ENCODE measurements at regions not wholly inside any gene's neighbourhood (a gene's known extent, or its start where the extent isn't known, plus 50 kb on each side); places are given as distances from the start of the nearest gene placed in this dataset.
A peak's percentile ranks its signal among the peaks of the same experiment; 100 is the strongest.

DNA sequence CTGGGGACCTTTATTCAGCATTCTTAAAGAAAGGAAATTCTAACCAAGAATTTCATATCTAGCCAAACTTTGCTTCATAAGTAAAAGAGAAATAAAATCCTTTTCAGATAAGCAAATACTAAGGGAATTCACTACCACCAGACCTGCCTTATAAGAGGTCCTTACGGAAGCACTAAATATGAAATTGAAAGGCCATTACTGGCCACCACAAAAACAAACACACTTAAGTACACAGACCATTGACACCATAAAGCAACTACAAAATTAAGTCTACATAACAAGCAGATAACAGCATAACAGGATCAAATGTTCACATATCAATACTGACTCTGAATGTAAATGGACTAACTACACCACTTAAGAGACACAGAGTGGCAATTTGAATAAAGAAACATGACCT lies 361.4 kb upstream of the POU5F2 start:
- no peak for TF ChIP-seq TEAD4 (IDR thresholded peaks at IDR 0.05)
- no peak for TF ChIP-seq EGR1 (IDR thresholded peaks at IDR 0.05)
- TF ChIP-seq FOXM1 (IDR thresholded peaks at IDR 0.05; ENCODE audit: borderline replicate concordance, low read depth): no peak
- TF ChIP-seq NFIC (IDR thresholded peaks at IDR 0.05): no peak
- TF ChIP-seq, protein P1, sequence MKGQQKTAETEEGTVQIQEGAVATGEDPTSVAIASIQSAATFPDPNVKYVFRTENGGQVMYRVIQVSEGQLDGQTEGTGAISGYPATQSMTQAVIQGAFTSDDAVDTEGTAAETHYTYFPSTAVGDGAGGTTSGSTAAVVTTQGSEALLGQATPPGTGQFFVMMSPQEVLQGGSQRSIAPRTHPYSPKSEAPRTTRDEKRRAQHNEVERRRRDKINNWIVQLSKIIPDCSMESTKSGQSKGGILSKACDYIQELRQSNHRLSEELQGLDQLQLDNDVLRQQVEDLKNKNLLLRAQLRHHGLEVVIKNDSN (IDR thresholded peaks at IDR 0.05): no peak
- TF ChIP-seq EP300 (IDR thresholded peaks at IDR 0.05; ENCODE audit: borderline replicate concordance): no peak
- no peak for TF ChIP-seq YY1 (IDR thresholded peaks at IDR 0.05; ENCODE audit: low read depth)
- TF ChIP-seq, protein P2, sequence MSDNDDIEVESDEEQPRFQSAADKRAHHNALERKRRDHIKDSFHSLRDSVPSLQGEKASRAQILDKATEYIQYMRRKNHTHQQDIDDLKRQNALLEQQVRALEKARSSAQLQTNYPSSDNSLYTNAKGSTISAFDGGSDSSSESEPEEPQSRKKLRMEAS (IDR thresholded peaks at IDR 0.05): no peak
- TF ChIP-seq TAF1 (IDR thresholded peaks at IDR 0.05; ENCODE audit: low read depth): no peak
- no peak for TF ChIP-seq RAD21 (IDR thresholded peaks at IDR 0.05; ENCODE audit: low read depth)
- no peak for TF ChIP-seq ZBTB7A (IDR thresholded peaks at IDR 0.05; ENCODE audit: low read depth)
- TF ChIP-seq CEBPB (IDR thresholded peaks at IDR 0.05): no peak
- TF ChIP-seq, protein P3, sequence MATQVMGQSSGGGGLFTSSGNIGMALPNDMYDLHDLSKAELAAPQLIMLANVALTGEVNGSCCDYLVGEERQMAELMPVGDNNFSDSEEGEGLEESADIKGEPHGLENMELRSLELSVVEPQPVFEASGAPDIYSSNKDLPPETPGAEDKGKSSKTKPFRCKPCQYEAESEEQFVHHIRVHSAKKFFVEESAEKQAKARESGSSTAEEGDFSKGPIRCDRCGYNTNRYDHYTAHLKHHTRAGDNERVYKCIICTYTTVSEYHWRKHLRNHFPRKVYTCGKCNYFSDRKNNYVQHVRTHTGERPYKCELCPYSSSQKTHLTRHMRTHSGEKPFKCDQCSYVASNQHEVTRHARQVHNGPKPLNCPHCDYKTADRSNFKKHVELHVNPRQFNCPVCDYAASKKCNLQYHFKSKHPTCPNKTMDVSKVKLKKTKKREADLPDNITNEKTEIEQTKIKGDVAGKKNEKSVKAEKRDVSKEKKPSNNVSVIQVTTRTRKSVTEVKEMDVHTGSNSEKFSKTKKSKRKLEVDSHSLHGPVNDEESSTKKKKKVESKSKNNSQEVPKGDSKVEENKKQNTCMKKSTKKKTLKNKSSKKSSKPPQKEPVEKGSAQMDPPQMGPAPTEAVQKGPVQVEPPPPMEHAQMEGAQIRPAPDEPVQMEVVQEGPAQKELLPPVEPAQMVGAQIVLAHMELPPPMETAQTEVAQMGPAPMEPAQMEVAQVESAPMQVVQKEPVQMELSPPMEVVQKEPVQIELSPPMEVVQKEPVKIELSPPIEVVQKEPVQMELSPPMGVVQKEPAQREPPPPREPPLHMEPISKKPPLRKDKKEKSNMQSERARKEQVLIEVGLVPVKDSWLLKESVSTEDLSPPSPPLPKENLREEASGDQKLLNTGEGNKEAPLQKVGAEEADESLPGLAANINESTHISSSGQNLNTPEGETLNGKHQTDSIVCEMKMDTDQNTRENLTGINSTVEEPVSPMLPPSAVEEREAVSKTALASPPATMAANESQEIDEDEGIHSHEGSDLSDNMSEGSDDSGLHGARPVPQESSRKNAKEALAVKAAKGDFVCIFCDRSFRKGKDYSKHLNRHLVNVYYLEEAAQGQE (IDR thresholded peaks at IDR 0.05; ENCODE audit: low read depth): no peak
- TF ChIP-seq CREB1 (IDR thresholded peaks at IDR 0.05; ENCODE audit: low read depth): no peak
- TF ChIP-seq TCF12 (IDR thresholded peaks at IDR 0.05; ENCODE audit: low read depth): no peak

DNA sequence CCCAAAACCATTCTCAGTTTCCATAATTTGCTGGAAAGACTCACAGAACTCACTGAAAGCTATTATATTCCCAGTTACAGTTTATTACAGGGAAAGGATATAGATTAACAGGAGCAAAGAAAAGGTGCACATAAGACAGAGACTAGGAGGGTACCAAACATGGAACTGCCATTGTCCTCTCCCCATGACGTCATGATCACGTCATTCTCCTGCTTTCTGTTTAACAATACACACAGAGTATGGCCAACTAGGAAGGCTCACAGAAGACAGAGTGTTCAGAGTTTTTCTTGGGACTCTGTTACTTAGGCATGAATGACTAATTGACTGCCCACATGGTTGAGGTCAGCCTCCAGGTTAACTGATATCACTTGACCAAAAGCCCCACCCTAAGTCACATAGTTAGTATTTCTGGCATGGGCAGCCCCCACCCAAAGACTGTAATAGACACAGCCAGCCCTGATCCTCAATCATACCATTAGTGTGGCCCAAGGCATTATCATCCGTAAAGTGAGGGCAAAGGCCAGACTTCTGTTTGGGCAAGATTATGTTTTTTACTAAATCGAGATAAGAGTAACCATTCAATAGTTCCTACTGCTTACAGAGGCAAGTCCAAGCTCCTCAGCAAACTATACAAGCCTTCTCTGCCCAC lies 353.5 kb upstream of the POU5F2 start:
- no peak for TF ChIP-seq RAD21 (IDR thresholded peaks at IDR 0.05; ENCODE audit: low read depth)
- no peak for TF ChIP-seq FOXM1 (IDR thresholded peaks at IDR 0.05; ENCODE audit: borderline replicate concordance, low read depth)
- TF ChIP-seq NFIC (IDR thresholded peaks at IDR 0.05): no peak
- TF ChIP-seq ZBTB7A (IDR thresholded peaks at IDR 0.05; ENCODE audit: low read depth): no peak
- TF ChIP-seq EP300 (IDR thresholded peaks at IDR 0.05; ENCODE audit: borderline replicate concordance): no peak
- TF ChIP-seq, protein P1 (IDR thresholded peaks at IDR 0.05): no peak
- TF ChIP-seq CEBPB (IDR thresholded peaks at IDR 0.05): no peak
- no peak for TF ChIP-seq EGR1 (IDR thresholded peaks at IDR 0.05)

DNA sequence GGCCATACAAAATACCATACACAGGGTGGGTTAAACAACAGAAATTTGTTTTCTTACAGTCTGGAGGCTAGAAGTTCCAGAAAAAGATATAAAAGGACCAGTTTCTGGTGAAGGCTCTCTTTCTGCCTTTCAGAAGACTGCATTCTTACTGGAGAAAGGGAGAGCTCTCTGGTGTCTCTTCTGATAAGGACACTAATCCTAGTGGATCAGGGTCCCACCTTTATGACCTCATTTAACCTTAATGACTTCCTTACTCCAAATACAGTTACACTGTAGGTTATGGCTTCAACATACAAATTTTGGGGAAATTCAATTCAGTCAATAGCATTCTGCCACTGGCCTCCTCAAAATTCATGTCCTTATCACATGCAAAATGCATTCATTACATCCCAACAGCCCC lies 351.9 kb upstream of the POU5F2 start:
- TF ChIP-seq TCF12 (IDR thresholded peaks at IDR 0.05; ENCODE audit: low read depth): no peak
- TF ChIP-seq, protein P3 (IDR thresholded peaks at IDR 0.05; ENCODE audit: low read depth): no peak
- no peak for TF ChIP-seq EP300 (IDR thresholded peaks at IDR 0.05; ENCODE audit: borderline replicate concordance)
- TF ChIP-seq TAF1 (IDR thresholded peaks at IDR 0.05; ENCODE audit: low read depth): no peak

DNA sequence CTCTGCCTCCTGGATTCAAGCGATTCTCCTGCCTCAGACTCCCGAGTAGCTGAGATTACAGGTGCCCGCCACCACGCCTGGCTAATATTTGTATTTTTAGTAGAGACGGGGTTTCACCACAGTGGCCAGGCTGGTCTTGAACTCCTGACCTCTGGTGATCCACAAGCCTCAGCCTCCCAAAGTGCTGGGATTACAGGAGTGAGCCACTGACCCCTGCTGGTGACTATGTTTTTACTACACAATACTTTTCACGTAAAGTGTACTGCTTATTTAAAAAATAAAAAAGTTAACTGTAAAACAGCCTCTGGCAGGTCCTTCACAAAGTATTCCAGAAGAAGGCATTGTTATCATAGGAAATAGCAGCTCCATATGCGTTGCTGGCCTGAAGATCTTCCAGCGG lies 345.2 kb upstream of the POU5F2 start:
- TF ChIP-seq RAD21 (IDR thresholded peaks at IDR 0.05; ENCODE audit: low read depth): peak; percentile 38

DNA sequence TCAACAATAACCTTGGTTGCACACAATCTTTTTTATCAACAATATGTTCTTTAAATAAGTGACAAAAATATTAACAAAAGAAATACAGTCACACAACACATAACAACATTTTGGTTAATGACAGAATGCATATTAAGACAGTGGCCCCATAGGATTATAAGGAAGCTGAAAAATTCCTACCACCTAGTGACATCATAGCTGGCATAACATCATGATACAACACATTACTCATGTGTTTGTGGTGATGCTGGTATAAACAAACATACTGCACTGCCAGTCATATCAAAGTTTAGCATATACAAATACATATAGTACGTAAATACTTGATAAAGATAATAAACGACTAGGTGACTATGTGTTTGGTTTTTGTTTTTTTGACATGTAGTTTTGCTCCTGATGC lies 344.8 kb upstream of the POU5F2 start:
- TF ChIP-seq EGR1 (IDR thresholded peaks at IDR 0.05) (no peak), TCF12 (IDR thresholded peaks at IDR 0.05; ENCODE audit: low read depth) (no peak), CREB1 (IDR thresholded peaks at IDR 0.05; ENCODE audit: low read depth) (no peak), NFIC (IDR thresholded peaks at IDR 0.05) (no peak), RAD21 (IDR thresholded peaks at IDR 0.05; ENCODE audit: low read depth) (no peak), CEBPB (IDR thresholded peaks at IDR 0.05) (no peak), TEAD4 (IDR thresholded peaks at IDR 0.05) (no peak), YY1 (IDR thresholded peaks at IDR 0.05; ENCODE audit: low read depth) (no peak)
- TF ChIP-seq, protein P3 (IDR thresholded peaks at IDR 0.05; ENCODE audit: low read depth): no peak
